ENCODE measurements at regions not wholly inside any gene's neighbourhood (a gene's known extent, or its start where the extent isn't known, plus 50 kb on each side); places are given as distances from the start of the nearest gene placed in this dataset.
"Not testable (repeated sequence)": the region's sequence is repeated elsewhere in the genome, so short reads cannot be mapped to it uniquely, and the experiment has no call there.

DNA sequence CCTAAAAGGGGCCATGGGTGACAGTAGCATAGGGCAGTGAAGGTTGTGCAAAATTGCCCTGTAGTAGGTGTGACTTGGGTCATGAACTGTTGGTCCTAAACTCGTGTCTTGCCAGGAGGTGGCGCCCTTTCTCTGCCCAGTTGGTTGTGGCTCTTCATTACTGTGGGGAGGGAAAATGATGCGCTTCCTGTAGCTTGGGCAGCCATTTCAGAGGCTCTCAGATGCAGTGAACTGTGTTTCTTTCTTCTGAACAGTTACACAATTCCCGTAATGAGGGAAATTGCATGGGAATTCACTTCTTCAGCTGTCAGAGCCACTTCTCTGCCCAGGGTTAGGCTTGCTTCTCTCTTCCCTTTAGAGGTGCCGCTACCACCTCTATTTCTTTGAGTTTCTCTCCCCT, 148.1 kb upstream of the NRXN3 start:
- H3K36me3 ChIP-seq (ENCODE audit: insufficient read depth, low read length) = no peaks in the 10 kb centered on the region
- no peaks in the 10 kb centered on the region for H3K9me3 ChIP-seq (ENCODE audit: low read length)
- H3K27me3 ChIP-seq (ENCODE audit: insufficient read depth, low read length) = no peaks in the 10 kb centered on the region
- H3K4me3 ChIP-seq (ENCODE audit: low read length) = no peak overlapping the region
- H3K4me1 ChIP-seq (ENCODE audit: insufficient read depth, low read length) = no peaks in the 10 kb centered on the region
- peak overlapping the region; percentile 14 for H2AFZ ChIP-seq (ENCODE audit: low read depth, low read length)

GRCh38 chr14:78023112-78023511, 147.1 kb upstream of the NRXN3 start:
- Histone ChIP-seq H3K4me1 (ENCODE audit: insufficient read depth, low read length) (no peaks in the 10 kb centered on the region), H3K36me3 (ENCODE audit: insufficient read depth, low read length) (no peaks in the 10 kb centered on the region), H2AFZ (ENCODE audit: low read depth, low read length) (no peak overlapping the region), H3K4me3 (ENCODE audit: low read length) (no peak overlapping the region), H3K9me3 (ENCODE audit: low read length) (no peaks in the 10 kb centered on the region), H3K27me3 (ENCODE audit: insufficient read depth, low read length) (no peaks in the 10 kb centered on the region)

- Histone ChIP-seq H3K36me3 (ENCODE audit: insufficient read depth, low read length) (no peaks in the 10 kb centered on the region), H3K4me3 (ENCODE audit: low read length) (no peak overlapping the region), H3K27me3 (ENCODE audit: insufficient read depth, low read length) (no peaks in the 10 kb centered on the region), H3K9me3 (ENCODE audit: low read length) (no peaks in the 10 kb centered on the region), H2AFZ (ENCODE audit: low read depth, low read length) (no peak overlapping the region), H3K4me1 (ENCODE audit: insufficient read depth, low read length) (no peaks in the 10 kb centered on the region)
Observed at GRCh38 chr14:78028471-78028870, 141.7 kb upstream of the NRXN3 start.

DNA sequence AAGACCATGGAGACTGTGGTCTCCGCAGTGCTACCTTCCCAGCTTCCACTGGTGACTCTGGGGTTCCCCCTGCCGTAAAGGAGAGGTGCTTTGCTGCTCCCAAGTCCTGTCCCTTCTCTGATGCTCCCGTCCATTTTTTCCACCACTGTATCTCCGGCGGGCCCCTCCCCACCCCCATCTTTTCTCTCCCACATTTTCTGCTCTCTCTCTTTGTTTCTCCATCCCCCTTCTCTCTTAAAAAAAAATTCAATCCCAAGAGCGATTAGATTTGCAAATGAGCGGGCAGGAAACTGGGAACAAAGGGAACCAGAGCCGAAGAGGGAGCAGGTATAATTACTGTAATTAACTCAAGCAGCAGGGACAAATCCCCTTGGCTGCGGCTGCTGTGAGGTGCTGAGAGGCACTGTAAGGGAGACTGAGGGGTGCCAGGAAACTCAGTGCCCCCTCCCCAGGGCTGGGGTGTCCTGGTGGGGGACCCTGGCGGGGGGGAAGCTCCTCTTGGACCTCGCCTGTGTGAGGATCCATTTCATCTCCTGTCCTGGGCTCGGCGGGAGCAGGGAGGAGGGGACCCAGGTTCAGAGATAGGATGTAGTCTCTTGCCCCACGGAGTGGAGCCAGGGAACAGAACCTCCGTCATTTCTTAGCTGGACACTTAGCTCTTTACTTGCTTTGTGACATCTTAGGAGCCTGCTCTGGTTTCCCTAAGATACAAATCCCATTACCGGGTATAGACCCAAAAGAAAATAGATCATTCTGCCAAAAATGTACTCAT, 140.4 kb upstream of the NRXN3 start:
- Histone ChIP-seq H3K4me1 (ENCODE audit: insufficient read depth, low read length) (no peaks in the 10 kb centered on the region), H3K9me3 (ENCODE audit: low read length) (no peaks in the 10 kb centered on the region), H2AFZ (ENCODE audit: low read depth, low read length) (peak overlapping the region; percentile 51), H3K4me3 (ENCODE audit: low read length) (no peak overlapping the region), H3K36me3 (ENCODE audit: insufficient read depth, low read length) (no peaks in the 10 kb centered on the region), H3K27me3 (ENCODE audit: insufficient read depth, low read length) (no peaks in the 10 kb centered on the region)

DNA sequence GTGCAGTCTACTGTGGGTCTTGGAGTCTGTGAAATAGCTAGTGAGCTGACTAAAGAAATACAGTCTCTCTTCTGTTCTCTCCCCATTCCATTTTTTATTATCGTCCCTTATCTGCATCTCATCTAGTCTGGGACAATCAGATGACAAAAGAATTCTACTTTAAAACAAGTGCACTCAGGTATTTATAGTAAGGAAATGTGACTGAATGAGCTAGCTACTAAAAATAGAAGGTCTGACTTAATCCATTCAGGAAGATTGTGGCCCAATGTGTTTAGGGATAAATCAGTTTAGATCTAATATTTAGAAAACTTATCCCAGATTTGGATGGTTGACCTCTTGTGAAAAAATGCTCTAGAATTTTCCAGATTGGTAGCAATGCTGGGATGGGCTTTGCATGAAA, 126.8 kb upstream of the NRXN3 start:
- Histone ChIP-seq H3K4me1 (ENCODE audit: insufficient read depth, low read length) (no peaks in the 10 kb centered on the region), H3K27me3 (ENCODE audit: insufficient read depth, low read length) (no peaks in the 10 kb centered on the region), H2AFZ (ENCODE audit: low read depth, low read length) (no peak overlapping the region), H3K36me3 (ENCODE audit: insufficient read depth, low read length) (no peaks in the 10 kb centered on the region), H3K9me3 (ENCODE audit: low read length) (no peaks in the 10 kb centered on the region), H3K4me3 (ENCODE audit: low read length) (no peak overlapping the region)

DNA sequence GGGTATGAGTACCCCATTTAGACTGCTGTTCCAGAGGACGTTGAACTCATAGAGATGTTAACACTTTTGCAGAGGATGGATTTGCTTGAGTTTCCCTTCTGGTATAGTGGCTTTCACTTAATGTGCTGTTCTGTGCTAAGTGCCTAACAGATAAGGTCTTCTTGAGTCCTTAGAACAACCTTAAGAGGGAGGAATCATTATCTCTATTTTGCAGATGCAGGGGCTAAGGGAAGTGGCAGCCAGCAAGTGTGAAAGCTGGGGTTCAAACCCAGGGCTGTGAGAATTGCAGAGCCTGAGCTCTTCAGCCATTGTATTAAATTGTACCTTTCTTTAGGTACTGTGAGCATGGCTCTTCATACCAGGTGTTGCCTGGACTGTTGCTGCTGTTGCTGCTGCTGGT, 122.1 kb upstream of the NRXN3 start:
- no peaks in the 10 kb centered on the region for H3K4me1 ChIP-seq (ENCODE audit: insufficient read depth, low read length)
- H2AFZ ChIP-seq (ENCODE audit: low read depth, low read length) = no peak overlapping the region
- no peaks in the 10 kb centered on the region for H3K9me3 ChIP-seq (ENCODE audit: low read length)
- no peaks in the 10 kb centered on the region for H3K27me3 ChIP-seq (ENCODE audit: insufficient read depth, low read length)
- no peak overlapping the region for H3K4me3 ChIP-seq (ENCODE audit: low read length)
- H3K36me3 ChIP-seq (ENCODE audit: insufficient read depth, low read length) = no peaks in the 10 kb centered on the region

DNA sequence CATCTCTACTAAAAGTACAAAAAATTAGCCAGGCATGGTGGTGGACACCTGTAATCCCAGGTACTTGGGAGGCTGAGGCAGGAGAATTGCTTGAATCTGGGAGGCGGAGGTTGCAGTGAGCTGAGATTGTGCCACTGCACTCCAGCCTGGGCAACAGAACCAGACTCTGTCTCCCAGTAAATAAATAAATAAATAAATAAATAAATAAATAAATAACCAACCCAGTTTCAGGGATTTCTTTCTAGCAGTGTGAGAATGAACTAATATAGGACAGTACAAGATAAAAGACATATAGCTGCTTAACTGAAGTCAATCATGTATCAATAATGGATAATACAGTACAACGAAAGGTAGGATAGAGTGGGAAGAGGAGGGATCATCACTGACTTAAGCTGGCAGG, 113.3 kb upstream of the NRXN3 start:
- not testable (repeated sequence) for H2AFZ ChIP-seq (ENCODE audit: low read depth, low read length); H3K27me3 ChIP-seq (ENCODE audit: insufficient read depth, low read length); H3K36me3 ChIP-seq (ENCODE audit: insufficient read depth, low read length); H3K9me3 ChIP-seq (ENCODE audit: low read length); H3K4me3 ChIP-seq (ENCODE audit: low read length); H3K4me1 ChIP-seq (ENCODE audit: insufficient read depth, low read length)

GRCh38 chr14:78070344-78070743, 99.8 kb upstream of the NRXN3 start:
- Histone ChIP-seq H3K36me3 (ENCODE audit: insufficient read depth, low read length) (no peaks in the 10 kb centered on the region), H2AFZ (ENCODE audit: low read depth, low read length) (no peak overlapping the region), H3K4me1 (ENCODE audit: insufficient read depth, low read length) (no peaks in the 10 kb centered on the region), H3K27me3 (ENCODE audit: insufficient read depth, low read length) (peaks cover 3% of the 10 kb centered on the region), H3K9me3 (ENCODE audit: low read length) (no peaks in the 10 kb centered on the region), H3K4me3 (ENCODE audit: low read length) (no peak overlapping the region)

- H3K4me1 ChIP-seq (ENCODE audit: insufficient read depth, low read length) = no peaks in the 10 kb centered on the region
- H3K9me3 ChIP-seq (ENCODE audit: low read length) = no peaks in the 10 kb centered on the region
- no peaks in the 10 kb centered on the region for H3K36me3 ChIP-seq (ENCODE audit: insufficient read depth, low read length)
- H3K4me3 ChIP-seq (ENCODE audit: low read length) = no peak overlapping the region
- peaks cover 3% of the 10 kb centered on the region for H3K27me3 ChIP-seq (ENCODE audit: insufficient read depth, low read length)
- H2AFZ ChIP-seq (ENCODE audit: low read depth, low read length) = no peak overlapping the region
Observed at GRCh38 chr14:78071016-78071549, 99.1 kb upstream of the NRXN3 start.

- H3K9me3 ChIP-seq (ENCODE audit: low read length) = no peaks in the 10 kb centered on the region
- no peak overlapping the region for H2AFZ ChIP-seq (ENCODE audit: low read depth, low read length)
- no peaks in the 10 kb centered on the region for H3K36me3 ChIP-seq (ENCODE audit: insufficient read depth, low read length)
- H3K4me3 ChIP-seq (ENCODE audit: low read length) = no peak overlapping the region
- no peaks in the 10 kb centered on the region for H3K4me1 ChIP-seq (ENCODE audit: insufficient read depth, low read length)
- peaks cover 3% of the 10 kb centered on the region for H3K27me3 ChIP-seq (ENCODE audit: insufficient read depth, low read length)
Observed at GRCh38 chr14:78073028-78073427, 97.1 kb upstream of the NRXN3 start.

DNA sequence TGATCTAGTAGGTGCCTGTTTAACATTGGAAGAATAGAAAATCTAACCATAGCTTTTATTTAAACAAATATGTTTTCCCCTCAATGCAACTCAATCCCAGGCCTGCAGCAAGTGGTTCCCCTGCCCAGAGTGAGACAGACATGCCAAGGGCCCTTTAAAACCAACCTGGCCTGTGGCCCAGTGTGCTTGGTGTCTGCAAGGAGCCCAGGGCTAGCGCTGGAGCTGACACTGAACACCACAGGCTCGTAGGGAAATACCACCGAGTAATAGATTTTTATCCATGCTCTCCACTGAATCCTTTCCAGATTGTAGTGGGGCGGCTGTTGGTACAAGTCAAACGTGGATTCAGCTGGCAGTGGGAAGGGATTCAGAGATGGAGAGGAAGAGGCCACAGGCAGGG, 95.6 kb upstream of the NRXN3 start:
- no peak overlapping the region for H2AFZ ChIP-seq (ENCODE audit: low read depth, low read length)
- H3K27me3 ChIP-seq (ENCODE audit: insufficient read depth, low read length) = peaks cover 3% of the 10 kb centered on the region
- no peak overlapping the region for H3K4me3 ChIP-seq (ENCODE audit: low read length)
- no peaks in the 10 kb centered on the region for H3K36me3 ChIP-seq (ENCODE audit: insufficient read depth, low read length)
- H3K4me1 ChIP-seq (ENCODE audit: insufficient read depth, low read length) = no peaks in the 10 kb centered on the region
- no peaks in the 10 kb centered on the region for H3K9me3 ChIP-seq (ENCODE audit: low read length)

DNA sequence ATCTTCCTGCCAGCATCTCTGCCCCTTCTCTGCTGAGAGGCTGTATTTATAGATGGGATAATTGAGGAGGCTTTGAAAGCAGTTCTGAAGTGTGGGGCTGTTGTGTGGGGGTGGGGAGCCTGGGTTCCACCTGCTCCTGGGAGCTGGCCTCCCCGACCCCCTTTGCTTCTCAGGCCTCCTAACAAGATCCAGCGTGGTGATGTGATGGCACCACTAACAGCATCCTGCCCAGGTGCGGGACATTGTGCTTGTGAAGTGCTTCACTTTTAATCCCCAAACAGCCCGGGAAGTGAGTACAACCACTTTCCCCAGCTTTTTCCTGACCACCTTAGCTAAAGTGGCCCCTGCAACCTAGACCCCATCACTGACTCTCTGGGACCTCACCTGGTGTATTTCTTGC, 95.1 kb upstream of the NRXN3 start:
- no peaks in the 10 kb centered on the region for H3K9me3 ChIP-seq (ENCODE audit: low read length)
- no peak overlapping the region for H2AFZ ChIP-seq (ENCODE audit: low read depth, low read length)
- peaks cover 3% of the 10 kb centered on the region for H3K27me3 ChIP-seq (ENCODE audit: insufficient read depth, low read length)
- H3K4me1 ChIP-seq (ENCODE audit: insufficient read depth, low read length) = no peaks in the 10 kb centered on the region
- H3K4me3 ChIP-seq (ENCODE audit: low read length) = no peak overlapping the region
- no peaks in the 10 kb centered on the region for H3K36me3 ChIP-seq (ENCODE audit: insufficient read depth, low read length)

DNA sequence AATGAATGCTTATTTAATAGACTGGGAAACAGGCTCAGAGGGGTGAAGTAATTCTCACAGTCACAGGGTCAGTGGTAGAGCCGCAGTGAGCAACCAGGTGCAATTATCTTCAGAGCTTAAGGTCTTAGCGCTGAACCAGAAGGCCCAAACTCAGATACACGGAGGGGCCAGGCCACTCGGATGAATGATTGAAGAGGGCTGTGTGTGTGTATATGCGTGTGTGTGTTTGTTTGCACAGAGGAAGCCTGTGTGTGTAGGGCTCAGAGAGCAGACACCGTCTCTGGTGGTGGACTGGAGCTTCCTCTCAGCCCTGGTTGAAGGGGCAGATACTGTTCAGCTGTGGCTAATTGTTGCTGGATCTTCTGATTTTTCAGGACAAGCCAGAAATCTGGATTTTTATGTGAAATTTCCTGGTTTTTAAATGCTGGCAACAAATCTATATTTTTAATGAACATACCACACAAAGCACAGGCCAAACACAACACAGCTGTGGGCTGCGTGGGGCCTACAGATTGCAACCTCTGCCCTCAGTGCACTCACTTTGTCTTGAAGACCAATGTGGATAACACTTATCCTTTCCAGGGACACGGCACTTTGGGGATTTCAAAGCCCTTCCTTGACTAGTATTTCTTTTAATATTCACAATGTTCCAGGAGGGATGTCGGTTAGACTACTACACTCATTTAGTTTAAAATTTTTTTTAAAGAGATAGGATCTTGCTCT, 94.5 kb upstream of the NRXN3 start:
- no peak overlapping the region for H3K4me3 ChIP-seq (ENCODE audit: low read length)
- H3K36me3 ChIP-seq (ENCODE audit: insufficient read depth, low read length) = no peaks in the 10 kb centered on the region
- H3K27me3 ChIP-seq (ENCODE audit: insufficient read depth, low read length) = peaks cover 3% of the 10 kb centered on the region

More for the DNA sequence above, 94.5 kb upstream of the NRXN3 start:
- Histone ChIP-seq H3K9me3 (ENCODE audit: low read length) (no peaks in the 10 kb centered on the region), H3K4me1 (ENCODE audit: insufficient read depth, low read length) (no peaks in the 10 kb centered on the region), H2AFZ (ENCODE audit: low read depth, low read length) (no peak overlapping the region)

Data from neuron (in vitro differentiated cells).